ENCODE measurements at regions not wholly inside any gene's neighbourhood (a gene's known extent, or its start where the extent isn't known, plus 50 kb on each side); places are given as distances from the start of the nearest gene placed in this dataset.

DNA sequence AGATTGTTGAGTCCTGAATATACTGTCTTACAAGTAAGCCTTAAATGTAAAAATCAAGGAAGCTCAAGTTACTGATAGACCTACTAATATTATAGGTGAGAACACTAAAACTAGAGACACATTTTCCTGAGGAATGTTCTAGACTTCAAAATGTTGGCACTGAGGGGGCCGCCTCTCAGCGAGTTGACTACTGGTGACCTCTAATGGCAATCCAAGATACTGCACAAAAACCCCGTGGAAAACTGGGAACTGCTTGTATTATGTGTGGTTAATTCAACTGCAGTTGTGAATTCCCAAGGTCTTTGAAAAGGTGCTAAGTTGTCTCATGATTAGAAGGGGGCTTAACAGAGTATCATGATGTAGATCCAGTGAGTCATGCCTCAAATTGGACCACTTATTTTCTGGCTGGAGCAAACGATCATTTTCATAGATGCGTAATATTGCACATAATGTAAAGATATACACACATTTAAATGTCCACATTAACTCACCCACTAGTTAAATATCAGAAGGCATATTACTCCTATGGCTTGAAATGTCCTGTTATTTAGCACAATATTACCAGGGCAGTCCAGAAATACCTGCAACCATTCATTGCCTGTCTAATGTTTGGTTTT is 336.2 kb downstream of the FOXA2 start:
- no peaks in the 10 kb centered on the region for H3K9me3 Mint-ChIP-seq
- no peak for DNase-seq
- POLR2A ChIA-PET: no interaction called here

DNA sequence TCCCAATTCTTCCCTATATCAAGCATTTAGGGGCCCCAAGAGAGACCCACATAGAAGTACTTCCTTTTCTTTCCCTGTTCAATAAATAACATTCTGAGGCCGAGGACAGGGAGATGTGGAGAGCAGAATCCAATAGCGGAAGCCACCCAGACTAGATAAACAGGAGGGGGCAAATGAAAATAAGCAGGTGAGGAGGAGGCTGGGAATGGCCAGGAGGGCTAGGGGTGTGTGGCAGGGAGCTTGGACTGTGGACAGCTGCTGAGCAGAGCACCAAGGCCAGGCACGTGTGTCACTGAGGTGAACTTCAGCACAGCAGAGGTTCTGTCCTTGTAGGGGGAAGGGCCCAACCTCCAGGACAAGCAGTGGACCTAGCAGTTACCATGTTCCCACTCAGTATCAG is 339.2 kb downstream of the FOXA2 start:
- Mint-ChIP-seq H3K4me1 (no peaks in the 10 kb centered on the region), H3K27me3 (no peaks in the 10 kb centered on the region), H3K36me3 (ENCODE audit: low read depth) (no peaks in the 10 kb centered on the region), H3K4me3 (no peak overlapping the region), H3K27ac (no peak overlapping the region), H3K9me3 (no peaks in the 10 kb centered on the region)
- no peak for DNase-seq
- no peak for ATAC-seq (ENCODE audit: low read depth)
- ChIA-PET CTCF (no interaction called here), POLR2A (no interaction called here)
- intact Hi-C loops (cut with micrococcal nuclease): no loop called here
- TF ChIP-seq, protein P1, sequence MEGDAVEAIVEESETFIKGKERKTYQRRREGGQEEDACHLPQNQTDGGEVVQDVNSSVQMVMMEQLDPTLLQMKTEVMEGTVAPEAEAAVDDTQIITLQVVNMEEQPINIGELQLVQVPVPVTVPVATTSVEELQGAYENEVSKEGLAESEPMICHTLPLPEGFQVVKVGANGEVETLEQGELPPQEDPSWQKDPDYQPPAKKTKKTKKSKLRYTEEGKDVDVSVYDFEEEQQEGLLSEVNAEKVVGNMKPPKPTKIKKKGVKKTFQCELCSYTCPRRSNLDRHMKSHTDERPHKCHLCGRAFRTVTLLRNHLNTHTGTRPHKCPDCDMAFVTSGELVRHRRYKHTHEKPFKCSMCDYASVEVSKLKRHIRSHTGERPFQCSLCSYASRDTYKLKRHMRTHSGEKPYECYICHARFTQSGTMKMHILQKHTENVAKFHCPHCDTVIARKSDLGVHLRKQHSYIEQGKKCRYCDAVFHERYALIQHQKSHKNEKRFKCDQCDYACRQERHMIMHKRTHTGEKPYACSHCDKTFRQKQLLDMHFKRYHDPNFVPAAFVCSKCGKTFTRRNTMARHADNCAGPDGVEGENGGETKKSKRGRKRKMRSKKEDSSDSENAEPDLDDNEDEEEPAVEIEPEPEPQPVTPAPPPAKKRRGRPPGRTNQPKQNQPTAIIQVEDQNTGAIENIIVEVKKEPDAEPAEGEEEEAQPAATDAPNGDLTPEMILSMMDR (IDR thresholded peaks at IDR 0.05): no peak

More for the DNA sequence above, 336.2 kb downstream of the FOXA2 start:
- Mint-ChIP-seq H3K27ac (no peak overlapping the region), H3K4me3 (no peak overlapping the region), H3K4me1 (no peaks in the 10 kb centered on the region), H3K27me3 (no peaks in the 10 kb centered on the region), H3K36me3 (ENCODE audit: low read depth) (no peaks in the 10 kb centered on the region)
- no peak for ATAC-seq (ENCODE audit: low read depth)
- intact Hi-C loops (cut with micrococcal nuclease): no loop called here
- CTCF ChIA-PET: no interaction called here
- TF ChIP-seq, protein P1 (IDR thresholded peaks at IDR 0.05): no peak

DNA sequence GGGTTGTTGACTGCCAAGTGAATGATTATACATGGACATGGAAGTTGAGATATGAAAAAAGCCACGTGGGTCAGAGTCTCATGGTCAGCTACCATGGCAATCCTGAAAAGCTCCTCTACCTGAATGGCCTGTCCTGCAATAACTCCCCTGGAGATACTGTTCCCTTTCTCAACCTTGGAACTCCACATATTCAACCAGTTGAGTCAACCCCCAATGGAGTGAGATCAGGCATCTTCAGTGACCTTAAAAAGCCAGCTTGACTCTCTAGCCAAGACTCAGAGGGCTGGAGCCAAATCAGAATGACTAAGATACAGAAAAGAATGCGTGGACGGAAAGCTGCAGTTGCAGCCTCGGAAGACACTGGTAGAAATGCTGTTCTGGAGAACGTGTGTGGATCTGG is 341.3 kb downstream of the FOXA2 start:
- ChIA-PET POLR2A (no interaction called here), CTCF (no interaction called here)
- no peak overlapping the region for H3K4me3 Mint-ChIP-seq
- H3K27ac Mint-ChIP-seq: no peak overlapping the region
- H3K9me3 Mint-ChIP-seq: no peaks in the 10 kb centered on the region
- no peak for ATAC-seq (ENCODE audit: low read depth)
- TF ChIP-seq, protein P1 (IDR thresholded peaks at IDR 0.05): no peak
- DNase-seq: no peak
- H3K4me1 Mint-ChIP-seq: no peaks in the 10 kb centered on the region
- intact Hi-C loops (cut with micrococcal nuclease): no loop called here
- no peaks in the 10 kb centered on the region for H3K27me3 Mint-ChIP-seq
- no peaks in the 10 kb centered on the region for H3K36me3 Mint-ChIP-seq (ENCODE audit: low read depth)

DNA sequence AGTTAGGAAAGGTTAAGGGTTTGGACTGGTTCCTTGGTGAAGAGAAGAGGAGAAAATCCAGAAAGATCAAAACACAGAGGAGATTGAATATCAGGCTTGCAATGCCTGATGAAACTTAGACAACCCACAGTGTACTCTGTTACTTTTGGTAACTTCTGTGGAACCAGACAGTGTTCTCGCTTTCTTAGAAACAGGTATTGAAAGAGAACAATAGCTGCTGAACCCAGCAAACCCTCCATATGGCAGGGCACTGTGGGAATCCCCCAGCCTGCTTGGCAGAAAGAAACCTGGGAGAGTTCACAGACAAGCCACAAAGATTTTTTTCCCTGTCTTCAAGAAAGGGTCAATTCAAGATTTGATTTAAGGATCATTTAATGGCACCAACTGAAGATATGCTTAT is 342.8 kb downstream of the FOXA2 start:
- intact Hi-C loops (cut with micrococcal nuclease): no loop called here
- Mint-ChIP-seq H3K36me3 (ENCODE audit: low read depth) (no peaks in the 10 kb centered on the region), H3K4me3 (no peak overlapping the region), H3K9me3 (no peaks in the 10 kb centered on the region), H3K4me1 (no peaks in the 10 kb centered on the region), H3K27me3 (no peaks in the 10 kb centered on the region), H3K27ac (no peak overlapping the region)
- DNase-seq: no peak
- TF ChIP-seq, protein P1 (IDR thresholded peaks at IDR 0.05): no peak
- POLR2A ChIA-PET: no interaction called here
- ATAC-seq (ENCODE audit: low read depth): no peak
- CTCF ChIA-PET: no interaction called here

DNA sequence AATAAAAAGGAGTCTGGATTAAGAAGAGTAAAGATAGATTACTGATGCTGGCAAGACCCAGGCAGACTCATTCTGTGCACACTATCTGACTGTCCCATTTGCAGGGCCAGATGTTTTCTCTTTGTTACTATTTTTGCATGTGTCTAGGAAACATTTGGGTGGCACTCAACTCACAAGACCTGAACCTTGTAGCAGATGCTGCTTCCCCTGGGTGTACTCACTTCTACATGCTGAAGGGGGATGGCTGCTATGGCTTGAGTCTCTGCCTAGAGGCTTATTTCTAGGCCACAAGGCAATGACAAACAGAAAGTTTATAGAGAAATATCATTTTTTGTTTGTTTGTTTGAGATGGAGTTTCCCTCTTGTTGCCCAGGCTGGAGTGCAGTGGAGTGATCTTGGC is 351.4 kb downstream of the FOXA2 start:
- no peaks in the 10 kb centered on the region for H3K27me3 Mint-ChIP-seq
- H3K27ac Mint-ChIP-seq: no peak overlapping the region
- H3K36me3 Mint-ChIP-seq (ENCODE audit: low read depth): no peaks in the 10 kb centered on the region
- no peaks in the 10 kb centered on the region for H3K9me3 Mint-ChIP-seq
- ChIA-PET CTCF (no interaction called here), POLR2A (no interaction called here)
- intact Hi-C loops (cut with micrococcal nuclease): no loop called here
- H3K4me3 Mint-ChIP-seq: no peak overlapping the region
- no peaks in the 10 kb centered on the region for H3K4me1 Mint-ChIP-seq
- TF ChIP-seq, protein P1 (IDR thresholded peaks at IDR 0.05): no peak
- ATAC-seq (ENCODE audit: low read depth) (no peak), DNase-seq (no peak)
